ENCODE measurements at regions not wholly inside any gene's neighbourhood (a gene's known extent, or its start where the extent isn't known, plus 50 kb on each side); places are given as distances from the start of the nearest gene placed in this dataset.

DNA sequence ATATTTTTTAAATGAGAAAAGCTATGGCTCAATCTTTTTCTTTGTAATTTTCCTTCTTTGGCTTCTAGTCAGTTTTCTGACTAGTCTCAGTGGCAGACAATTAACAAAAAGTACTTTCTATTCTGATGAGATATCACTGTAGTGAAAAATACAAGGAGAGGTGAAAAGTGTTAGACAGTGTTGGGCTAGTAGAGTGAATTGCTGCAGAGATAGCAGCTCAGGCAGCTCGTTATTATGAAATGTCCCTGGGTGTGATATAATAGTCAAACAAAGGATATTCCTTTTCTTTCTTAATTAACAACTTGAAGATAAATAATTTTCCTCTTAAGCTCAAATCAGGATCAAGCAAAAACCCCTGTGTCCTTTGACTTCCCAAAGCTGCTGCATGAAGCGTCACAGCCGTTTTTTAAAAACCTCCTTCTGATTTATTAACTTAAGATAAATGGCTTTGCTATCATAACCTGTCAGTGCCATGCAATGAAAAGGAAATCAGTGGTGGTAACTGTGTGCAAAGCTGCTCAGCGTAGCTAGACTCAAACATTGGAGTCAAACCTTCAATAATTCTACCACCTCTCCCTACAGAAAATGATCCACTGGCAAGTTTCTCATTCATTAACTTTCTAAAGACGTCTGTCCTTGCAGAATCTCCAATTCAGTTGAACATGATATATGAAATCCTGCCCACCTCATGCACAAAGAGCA is 646.6 kb upstream of the PTBP2 start:
- no peaks in the 10 kb centered on the region for H3K36me3 ChIP-seq (replicated peaks in 1 of 2; ENCODE audit: control insufficient read depth in 1 of 2, insufficient read depth in 2 of 2, low read length in 2 of 2)
- no peak overlapping the region for H3K27ac ChIP-seq (ENCODE audit: low read depth in 1 of 2, low read length in 2 of 2)
- no peaks in the 10 kb centered on the region for H3K36me3 Mint-ChIP-seq
- no peaks in the 10 kb centered on the region for H3K79me2 ChIP-seq (ENCODE audit: insufficient read depth, low read length)
- H3K9me3 Mint-ChIP-seq = peaks cover 2 to 10% (median 5%) of the 10 kb centered on the region in 7 donors
- TF ChIP-seq, protein P1, sequence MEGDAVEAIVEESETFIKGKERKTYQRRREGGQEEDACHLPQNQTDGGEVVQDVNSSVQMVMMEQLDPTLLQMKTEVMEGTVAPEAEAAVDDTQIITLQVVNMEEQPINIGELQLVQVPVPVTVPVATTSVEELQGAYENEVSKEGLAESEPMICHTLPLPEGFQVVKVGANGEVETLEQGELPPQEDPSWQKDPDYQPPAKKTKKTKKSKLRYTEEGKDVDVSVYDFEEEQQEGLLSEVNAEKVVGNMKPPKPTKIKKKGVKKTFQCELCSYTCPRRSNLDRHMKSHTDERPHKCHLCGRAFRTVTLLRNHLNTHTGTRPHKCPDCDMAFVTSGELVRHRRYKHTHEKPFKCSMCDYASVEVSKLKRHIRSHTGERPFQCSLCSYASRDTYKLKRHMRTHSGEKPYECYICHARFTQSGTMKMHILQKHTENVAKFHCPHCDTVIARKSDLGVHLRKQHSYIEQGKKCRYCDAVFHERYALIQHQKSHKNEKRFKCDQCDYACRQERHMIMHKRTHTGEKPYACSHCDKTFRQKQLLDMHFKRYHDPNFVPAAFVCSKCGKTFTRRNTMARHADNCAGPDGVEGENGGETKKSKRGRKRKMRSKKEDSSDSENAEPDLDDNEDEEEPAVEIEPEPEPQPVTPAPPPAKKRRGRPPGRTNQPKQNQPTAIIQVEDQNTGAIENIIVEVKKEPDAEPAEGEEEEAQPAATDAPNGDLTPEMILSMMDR (IDR thresholded peaks at IDR 0.05) = no peak
- no peaks in the 10 kb centered on the region for H3K27me3 ChIP-seq (ENCODE audit: control insufficient read depth in 2 of 2, insufficient read depth in 2 of 2, low read length in 2 of 2)
- H3K4me1 Mint-ChIP-seq = no peaks in the 10 kb centered on the region
- H3K4me1 ChIP-seq (ENCODE audit: control insufficient read depth in 1 of 2, insufficient read depth in 2 of 2, low read length in 2 of 2) = no peaks in the 10 kb centered on the region
- no peaks in the 10 kb centered on the region for H4K20me1 ChIP-seq (ENCODE audit: insufficient read depth, low read length)
- H3K27me3 Mint-ChIP-seq (ENCODE audit: low read depth in 3 of 3) = peaks cover 0 to 2% (median 0%) of the 10 kb centered on the region in 3 donors
- no peak overlapping the region for H3K4me2 ChIP-seq (replicated peaks; ENCODE audit: extremely low read depth, low read length, poor library complexity, severe bottlenecking)
- no peak overlapping the region for H3K4me3 Mint-ChIP-seq
- H2AFZ ChIP-seq (ENCODE audit: insufficient read depth, low read depth, low read length, poor library complexity, severe bottlenecking) = no peak overlapping the region
- H3K9ac ChIP-seq (ENCODE audit: insufficient read depth, low read length, poor library complexity, severe bottlenecking) = no peak overlapping the region
- no peak overlapping the region for H3K27ac Mint-ChIP-seq
- no peak for DNase-seq
- H3K9me3 ChIP-seq (replicated peaks in 1 of 2; ENCODE audit: control insufficient read depth in 1 of 2, insufficient read depth in 1 of 2, low read length in 2 of 2) = peaks cover 0 to 12% of the 10 kb centered on the region in 2 donors
- no peak overlapping the region for H3K4me3 ChIP-seq (replicated peaks in 1 of 3; ENCODE audit: low read depth in 2 of 3, low read length in 3 of 3)
- intact Hi-C loops (cut with micrococcal nuclease) = no loop called here
- no CpG with 5 or more reads among the region's 5 CpGs for WGBS (ENCODE audit: insufficient coverage)

- H3K27ac Mint-ChIP-seq = no peak overlapping the region
- Histone ChIP-seq H3K27me3 (ENCODE audit: control insufficient read depth in 2 of 2, insufficient read depth in 2 of 2, low read length in 2 of 2) (no peaks in the 10 kb centered on the region), H3K9me3 (replicated peaks in 1 of 2; ENCODE audit: control insufficient read depth in 1 of 2, insufficient read depth in 1 of 2, low read length in 2 of 2) (peaks cover 0 to 12% of the 10 kb centered on the region in 2 donors), H4K20me1 (ENCODE audit: insufficient read depth, low read length) (no peaks in the 10 kb centered on the region), H3K79me2 (ENCODE audit: insufficient read depth, low read length) (no peaks in the 10 kb centered on the region), H3K9ac (ENCODE audit: insufficient read depth, low read length, poor library complexity, severe bottlenecking) (no peak overlapping the region), H3K4me2 (replicated peaks; ENCODE audit: extremely low read depth, low read length, poor library complexity, severe bottlenecking) (no peak overlapping the region), H3K36me3 (replicated peaks in 1 of 2; ENCODE audit: control insufficient read depth in 1 of 2, insufficient read depth in 2 of 2, low read length in 2 of 2) (no peaks in the 10 kb centered on the region), H3K4me1 (ENCODE audit: control insufficient read depth in 1 of 2, insufficient read depth in 2 of 2, low read length in 2 of 2) (no peaks in the 10 kb centered on the region), H3K4me3 (replicated peaks in 1 of 3; ENCODE audit: low read depth in 2 of 3, low read length in 3 of 3) (no peak overlapping the region), H2AFZ (ENCODE audit: insufficient read depth, low read depth, low read length, poor library complexity, severe bottlenecking) (no peak overlapping the region), H3K27ac (ENCODE audit: low read depth in 1 of 2, low read length in 2 of 2) (no peak overlapping the region)
- no CpG with 5 or more reads among the region's 4 CpGs for WGBS (ENCODE audit: insufficient coverage)
- no peak for DNase-seq
- H3K9me3 Mint-ChIP-seq = peaks cover 2 to 13% (median 10%) of the 10 kb centered on the region in 7 donors
- TF ChIP-seq, protein P1 (IDR thresholded peaks at IDR 0.05) = no peak
- H3K27me3 Mint-ChIP-seq (ENCODE audit: low read depth in 3 of 3) = peaks cover 0 to 2% (median 0%) of the 10 kb centered on the region in 3 donors
- H3K4me3 Mint-ChIP-seq = no peak overlapping the region
- no peaks in the 10 kb centered on the region for H3K4me1 Mint-ChIP-seq
- no peaks in the 10 kb centered on the region for H3K36me3 Mint-ChIP-seq
- intact Hi-C loops (cut with micrococcal nuclease) = no loop called here
These were observed 645.7 kb upstream of the PTBP2 start for GRCh38 chr1:96075704-96076455.

Measured in CD14-positive monocyte (primary cell).